GM18870 (cell line): ENCODE measurements at regions not wholly inside any gene's neighbourhood (a gene's known extent, or its start where the extent isn't known, plus 50 kb on each side); places are given as distances from the start of the nearest gene placed in this dataset.
A peak's percentile ranks its signal among the peaks of the same experiment; 100 is the strongest.

Experiments used
- ATAC-seq: cut with Tn5 transposase; IDR thresholded peaks from one replicate; pipeline ENCODE4 v1.9.1; 2021; ENCODE audit warnings: moderate library complexity; ENCODE audit not compliant: unreplicated experiment

GRCh38 chr22:48052621-48052890, 1290.1 kb downstream of the TBC1D22A start:
- ATAC-seq: no peak

- no peak for ATAC-seq
These were observed 1289.6 kb downstream of the TBC1D22A start for GRCh38 chr22:48051796-48052620.

- no peak for ATAC-seq
These were observed 1288.4 kb downstream of the TBC1D22A start for GRCh38 chr22:48050836-48051235.

GRCh38 chr22:48049116-48049515, 1286.7 kb downstream of the TBC1D22A start:
- ATAC-seq: no peak

GRCh38 chr22:48047722-48048500, 1285.5 kb downstream of the TBC1D22A start:
- ATAC-seq: no peak

- peak; percentile 43 for ATAC-seq
These were observed 1282.9 kb downstream of the TBC1D22A start for GRCh38 chr22:48045369-48045768.

GRCh38 chr22:48044487-48045060, 1282.1 kb downstream of the TBC1D22A start:
- ATAC-seq: no peak

GRCh38 chr22:48043581-48043980, 1281.1 kb downstream of the TBC1D22A start:
- ATAC-seq: no peak

- no peak for ATAC-seq
These were observed 1280.4 kb downstream of the TBC1D22A start for GRCh38 chr22:48042621-48043395.

GRCh38 chr22:48039326-48039725, 1276.9 kb downstream of the TBC1D22A start:
- no peak for ATAC-seq

GRCh38 chr22:48037618-48038017, 1275.2 kb downstream of the TBC1D22A start:
- ATAC-seq: no peak

GRCh38 chr22:48035897-48036296, 1273.4 kb downstream of the TBC1D22A start:
- ATAC-seq: no peak

- no peak for ATAC-seq
These were observed 1269.1 kb downstream of the TBC1D22A start for GRCh38 chr22:48031589-48031988.

GRCh38 chr22:48025096-48025495, 1262.6 kb downstream of the TBC1D22A start:
- no peak for ATAC-seq

- ATAC-seq: no peak
These were observed 1259.5 kb downstream of the TBC1D22A start for GRCh38 chr22:48021991-48022401.

GRCh38 chr22:48018346-48018745, 1255.9 kb downstream of the TBC1D22A start:
- no peak for ATAC-seq

GRCh38 chr22:48015701-48016100, 1253.3 kb downstream of the TBC1D22A start:
- no peak for ATAC-seq

GRCh38 chr22:48004936-48005335, 1242.5 kb downstream of the TBC1D22A start:
- ATAC-seq: no peak

- ATAC-seq: no peak
These were observed 1241.6 kb downstream of the TBC1D22A start for GRCh38 chr22:48004038-48004437.

GRCh38 chr22:48001101-48001500, 1238.7 kb downstream of the TBC1D22A start:
- ATAC-seq: no peak

- no peak for ATAC-seq
These were observed 1235.2 kb downstream of the TBC1D22A start for GRCh38 chr22:47997612-47998011.
